Neural cell (in vitro differentiated cells): ENCODE measurements at regions not wholly inside any gene's neighbourhood (a gene's known extent, or its start where the extent isn't known, plus 50 kb on each side); places are given as distances from the start of the nearest gene placed in this dataset.

ENCODE experiments used
- H2AFZ ChIP-seq: fragments of 200-600, 300-800 bp; sonication (generic), shearing (Covaris generic); 2 replicates; pipeline ENCODE4 v1.6.0; 2014; ENCODE audit warnings: low read depth, mild to moderate bottlenecking, antibody characterized with exemption, low read length, moderate library complexity
- H3F3A ChIP-seq: fragments of 200-600 bp; shearing (Covaris generic); 2 replicates; pipeline ENCODE4 v1.6.1; 2016; ENCODE audit warnings: mild to moderate bottlenecking, moderate library complexity, mixed read lengths, antibody characterized with exemption, low read length; ENCODE audit not compliant: insufficient read depth, poor library complexity, severe bottlenecking
- H3K27ac ChIP-seq: fragments of 200-600, 300-800 bp; sonication (generic), shearing (Covaris generic); 2 replicates; pipeline ENCODE4 v1.5.1; 2014; ENCODE audit warnings: mild to moderate bottlenecking, low read length, moderate library complexity
- H3K27me3 ChIP-seq: fragments of 300-800, 200-600 bp; sonication (generic), shearing (Covaris generic); 2 replicates; pipeline ENCODE4 v1.6.0; 2014; ENCODE audit warnings: mild to moderate bottlenecking, low read depth, low read length, moderate library complexity; ENCODE audit not compliant: insufficient read depth
- H3K36me3 ChIP-seq: fragments of 300-800, 200-600 bp; sonication (generic), shearing (Covaris generic); 2 replicates; pipeline ENCODE4 v1.5.1; 2014; ENCODE audit warnings: mild to moderate bottlenecking, antibody characterized with exemption, low read length, moderate library complexity; ENCODE audit not compliant: insufficient read depth
- H3K4me2 ChIP-seq: fragments of 300-800, 200-600 bp; sonication (generic), shearing (Covaris generic); 2 replicates; pipeline ENCODE4 v1.6.0; 2014; ENCODE audit warnings: mild to moderate bottlenecking, low read length
- H3K4me3 ChIP-seq: fragments of 300-800, 200-600 bp; sonication (generic), shearing (Covaris generic); 2 replicates; pipeline ENCODE4 v1.5.1; 2014; ENCODE audit warnings: mild to moderate bottlenecking, low read length, moderate library complexity
- H3K79me2 ChIP-seq: fragments of 200-600 bp; shearing (Covaris generic); replicated peaks from 2 replicates; pipeline ENCODE4 v1.6.0; 2014; ENCODE audit warnings: mild to moderate bottlenecking, low read length, moderate library complexity; ENCODE audit not compliant: insufficient read depth
- H3K9ac ChIP-seq: fragments of 300-800, 200-600 bp; sonication (generic), shearing (Covaris generic); 2 replicates; pipeline ENCODE4 v1.6.1; 2016; ENCODE audit warnings: mild to moderate bottlenecking, low read length, mixed read lengths
- H3K9me2 ChIP-seq: fragments of 200-600 bp; shearing (Covaris generic); 2 replicates; pipeline ENCODE4 v1.6.1; 2016; ENCODE audit warnings: mild to moderate bottlenecking, low read length, mixed read lengths; ENCODE audit not compliant: insufficient read depth
- H3K9me3 ChIP-seq: fragments of 200-600, 300-800 bp; sonication (generic), shearing (Covaris generic); 2 replicates; pipeline ENCODE4 v1.6.1; 2016; ENCODE audit warnings: mild to moderate bottlenecking, mixed run types, low read length, moderate library complexity, mixed read lengths
- H4K20me1 ChIP-seq: fragments of 200-600 bp; shearing (Covaris generic); 2 replicates; pipeline ENCODE4 v1.6.1; 2016; ENCODE audit warnings: mild to moderate bottlenecking, mixed run types; ENCODE audit not compliant: insufficient read depth
- EP300 ChIP-seq: fragments of 450-650 bp; conservative IDR thresholded peaks from 2 replicates; pipeline ENCODE4 v1.6.1; 2014; ENCODE audit warnings: antibody characterized with exemption, mild to moderate bottlenecking, moderate library complexity; ENCODE audit not compliant: poor library complexity, severe bottlenecking
- EZH2 ChIP-seq: fragments of 200-600, 300-800 bp; shearing (Covaris generic), sonication (generic); IDR thresholded peaks from 2 replicates; pipeline ENCODE4 v1.6.1; 2014; ENCODE audit warnings: antibody characterized with exemption, low read length, borderline replicate concordance, mild to moderate bottlenecking; ENCODE audit not compliant: insufficient read depth, poor library complexity, severe bottlenecking
- MXI1 ChIP-seq: fragments of 450-650 bp; conservative IDR thresholded peaks from 2 replicates; pipeline ENCODE4 v1.6.1; 2014; ENCODE audit warnings: antibody characterized with exemption, mild to moderate bottlenecking; ENCODE audit not compliant: poor library complexity, severe bottlenecking
- POLR2AphosphoS5 ChIP-seq: IDR thresholded peaks from 2 replicates; pipeline ENCODE4 v1.6.1; 2012
- RAD21 ChIP-seq: fragments of 450-650 bp; conservative IDR thresholded peaks from 2 replicates; pipeline ENCODE4 v1.6.1; 2014; ENCODE audit warnings: antibody characterized with exemption, mild to moderate bottlenecking, moderate library complexity
- SMC3 ChIP-seq: fragments of 450-650 bp; conservative IDR thresholded peaks from 2 replicates; pipeline ENCODE4 v1.6.1; 2014; ENCODE audit warnings: antibody characterized with exemption, mild to moderate bottlenecking, moderate library complexity; ENCODE audit not compliant: poor library complexity
- TAF1 ChIP-seq: IDR thresholded peaks from 2 replicates; pipeline ENCODE4 v1.6.1; 2012; ENCODE audit warnings: low read depth
- TF ChIP-seq, protein P1 (sequence below): fragments of 450-650 bp; IDR thresholded peaks from 2 replicates; pipeline ENCODE4 v1.5.1; 2014; ENCODE audit warnings: antibody characterized with exemption, mild to moderate bottlenecking, moderate library complexity; ENCODE audit not compliant: poor library complexity, severe bottlenecking
- TF ChIP-seq, protein P2 (sequence below): IDR thresholded peaks from 2 replicates; pipeline ENCODE4 v1.6.1; 2012; ENCODE audit warnings: borderline replicate concordance

DNA sequence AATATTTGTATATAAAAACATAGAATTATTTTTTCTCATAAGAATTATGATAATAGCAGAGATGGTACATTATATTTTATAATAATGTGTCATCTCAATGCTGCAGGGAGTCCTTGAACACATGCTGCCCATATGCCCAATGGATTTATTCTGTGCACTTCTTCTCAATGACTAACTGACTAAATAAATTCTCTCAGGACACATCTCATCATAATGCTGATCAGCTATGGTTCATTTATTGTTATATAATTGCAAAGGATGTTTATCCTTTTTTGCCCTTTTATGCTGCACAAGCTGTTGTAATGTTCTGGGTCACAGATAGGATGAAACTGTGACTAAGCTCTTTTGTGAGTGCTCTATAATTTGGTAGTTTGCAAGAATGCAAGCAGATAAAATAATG is 1273.3 kb upstream of the ATXN8OS start:
- H3K9me3 ChIP-seq, result no peaks in the 10 kb centered on the region
- H3K36me3 ChIP-seq, result no peaks in the 10 kb centered on the region
- no peaks in the 10 kb centered on the region for H3K9me2 ChIP-seq
- H4K20me1 ChIP-seq, result no peaks in the 10 kb centered on the region
- H3K9ac ChIP-seq, result no peak overlapping the region
- no peak overlapping the region for H2AFZ ChIP-seq
- no peak for TF ChIP-seq SMC3
- TF ChIP-seq EZH2, result no peak
- TF ChIP-seq RAD21, result no peak
- no peak for TF ChIP-seq EP300
- TF ChIP-seq, protein P1, sequence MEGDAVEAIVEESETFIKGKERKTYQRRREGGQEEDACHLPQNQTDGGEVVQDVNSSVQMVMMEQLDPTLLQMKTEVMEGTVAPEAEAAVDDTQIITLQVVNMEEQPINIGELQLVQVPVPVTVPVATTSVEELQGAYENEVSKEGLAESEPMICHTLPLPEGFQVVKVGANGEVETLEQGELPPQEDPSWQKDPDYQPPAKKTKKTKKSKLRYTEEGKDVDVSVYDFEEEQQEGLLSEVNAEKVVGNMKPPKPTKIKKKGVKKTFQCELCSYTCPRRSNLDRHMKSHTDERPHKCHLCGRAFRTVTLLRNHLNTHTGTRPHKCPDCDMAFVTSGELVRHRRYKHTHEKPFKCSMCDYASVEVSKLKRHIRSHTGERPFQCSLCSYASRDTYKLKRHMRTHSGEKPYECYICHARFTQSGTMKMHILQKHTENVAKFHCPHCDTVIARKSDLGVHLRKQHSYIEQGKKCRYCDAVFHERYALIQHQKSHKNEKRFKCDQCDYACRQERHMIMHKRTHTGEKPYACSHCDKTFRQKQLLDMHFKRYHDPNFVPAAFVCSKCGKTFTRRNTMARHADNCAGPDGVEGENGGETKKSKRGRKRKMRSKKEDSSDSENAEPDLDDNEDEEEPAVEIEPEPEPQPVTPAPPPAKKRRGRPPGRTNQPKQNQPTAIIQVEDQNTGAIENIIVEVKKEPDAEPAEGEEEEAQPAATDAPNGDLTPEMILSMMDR, result no peak
- TF ChIP-seq POLR2AphosphoS5, result no peak
- TF ChIP-seq TAF1, result no peak
- no peak overlapping the region for H3K27ac ChIP-seq
- no peak overlapping the region for H3K4me3 ChIP-seq
- no peaks in the 10 kb centered on the region for H3K27me3 ChIP-seq
- no peak overlapping the region for H3K4me2 ChIP-seq
- H3K79me2 ChIP-seq, result no peaks in the 10 kb centered on the region
- no peaks in the 10 kb centered on the region for H3F3A ChIP-seq

DNA sequence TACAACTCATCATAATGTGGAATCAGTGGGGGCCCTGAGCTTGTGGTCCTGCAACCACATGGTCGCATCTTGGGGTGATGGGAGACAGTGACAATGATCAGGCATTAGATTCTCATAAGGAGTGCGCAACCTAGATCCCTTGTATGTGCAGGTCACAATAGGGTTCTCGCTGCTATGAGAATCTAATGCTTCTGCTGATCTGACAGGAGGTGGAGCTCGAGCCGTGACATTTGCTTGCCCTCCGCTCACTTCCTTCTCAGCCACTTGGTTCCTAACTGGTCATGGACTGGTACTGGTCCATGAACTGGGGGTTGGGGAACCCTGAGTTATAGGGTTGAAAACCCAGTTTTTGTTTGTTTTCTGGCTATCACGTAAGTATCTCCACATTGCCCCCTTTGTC is 1290.9 kb upstream of the ATXN8OS start:
- TF ChIP-seq RAD21 (no peak), EZH2 (no peak), MXI1 (no peak), TAF1 (no peak), SMC3 (no peak), POLR2AphosphoS5 (no peak), EP300 (no peak)
- TF ChIP-seq, protein P2, sequence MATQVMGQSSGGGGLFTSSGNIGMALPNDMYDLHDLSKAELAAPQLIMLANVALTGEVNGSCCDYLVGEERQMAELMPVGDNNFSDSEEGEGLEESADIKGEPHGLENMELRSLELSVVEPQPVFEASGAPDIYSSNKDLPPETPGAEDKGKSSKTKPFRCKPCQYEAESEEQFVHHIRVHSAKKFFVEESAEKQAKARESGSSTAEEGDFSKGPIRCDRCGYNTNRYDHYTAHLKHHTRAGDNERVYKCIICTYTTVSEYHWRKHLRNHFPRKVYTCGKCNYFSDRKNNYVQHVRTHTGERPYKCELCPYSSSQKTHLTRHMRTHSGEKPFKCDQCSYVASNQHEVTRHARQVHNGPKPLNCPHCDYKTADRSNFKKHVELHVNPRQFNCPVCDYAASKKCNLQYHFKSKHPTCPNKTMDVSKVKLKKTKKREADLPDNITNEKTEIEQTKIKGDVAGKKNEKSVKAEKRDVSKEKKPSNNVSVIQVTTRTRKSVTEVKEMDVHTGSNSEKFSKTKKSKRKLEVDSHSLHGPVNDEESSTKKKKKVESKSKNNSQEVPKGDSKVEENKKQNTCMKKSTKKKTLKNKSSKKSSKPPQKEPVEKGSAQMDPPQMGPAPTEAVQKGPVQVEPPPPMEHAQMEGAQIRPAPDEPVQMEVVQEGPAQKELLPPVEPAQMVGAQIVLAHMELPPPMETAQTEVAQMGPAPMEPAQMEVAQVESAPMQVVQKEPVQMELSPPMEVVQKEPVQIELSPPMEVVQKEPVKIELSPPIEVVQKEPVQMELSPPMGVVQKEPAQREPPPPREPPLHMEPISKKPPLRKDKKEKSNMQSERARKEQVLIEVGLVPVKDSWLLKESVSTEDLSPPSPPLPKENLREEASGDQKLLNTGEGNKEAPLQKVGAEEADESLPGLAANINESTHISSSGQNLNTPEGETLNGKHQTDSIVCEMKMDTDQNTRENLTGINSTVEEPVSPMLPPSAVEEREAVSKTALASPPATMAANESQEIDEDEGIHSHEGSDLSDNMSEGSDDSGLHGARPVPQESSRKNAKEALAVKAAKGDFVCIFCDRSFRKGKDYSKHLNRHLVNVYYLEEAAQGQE, result no peak
- no peaks in the 10 kb centered on the region for H3K9me2 ChIP-seq
- no peaks in the 10 kb centered on the region for H3K36me3 ChIP-seq
- no peaks in the 10 kb centered on the region for H3K79me2 ChIP-seq
- H3F3A ChIP-seq, result no peaks in the 10 kb centered on the region
- no peak overlapping the region for H3K4me3 ChIP-seq
- no peak overlapping the region for H3K27ac ChIP-seq
- no peaks in the 10 kb centered on the region for H3K9me3 ChIP-seq
- no peak overlapping the region for H3K4me2 ChIP-seq
- no peaks in the 10 kb centered on the region for H4K20me1 ChIP-seq
- H3K9ac ChIP-seq, result no peak overlapping the region
- H2AFZ ChIP-seq, result no peak overlapping the region
- H3K27me3 ChIP-seq, result no peaks in the 10 kb centered on the region
